ENCODE measurements at regions not wholly inside any gene's neighbourhood (a gene's known extent, or its start where the extent isn't known, plus 50 kb on each side); places are given as distances from the start of the nearest gene placed in this dataset.

GRCh38 chr13:106755542-106755941 is 187.6 kb upstream of the ARGLU1 start:
- H3K27ac Mint-ChIP-seq = no peak overlapping the region
- no peaks in the 10 kb centered on the region for H3K36me3 Mint-ChIP-seq
- no peak overlapping the region for H3K4me3 Mint-ChIP-seq
- no peak for DNase-seq (ENCODE audit: low spot score)
- ChIA-PET CTCF (interaction anchor here (1.5 kb wide), 1 partner anchor 32 kb away, joined by 4 read pairs; no protein-coding TSS in a partner anchor), POLR2A (no interaction called here)
- no peaks in the 10 kb centered on the region for H3K27me3 Mint-ChIP-seq (ENCODE audit: low read depth)
- H3K9me3 Mint-ChIP-seq = no peaks in the 10 kb centered on the region
- no peak for ATAC-seq
- TF ChIP-seq, protein P1, sequence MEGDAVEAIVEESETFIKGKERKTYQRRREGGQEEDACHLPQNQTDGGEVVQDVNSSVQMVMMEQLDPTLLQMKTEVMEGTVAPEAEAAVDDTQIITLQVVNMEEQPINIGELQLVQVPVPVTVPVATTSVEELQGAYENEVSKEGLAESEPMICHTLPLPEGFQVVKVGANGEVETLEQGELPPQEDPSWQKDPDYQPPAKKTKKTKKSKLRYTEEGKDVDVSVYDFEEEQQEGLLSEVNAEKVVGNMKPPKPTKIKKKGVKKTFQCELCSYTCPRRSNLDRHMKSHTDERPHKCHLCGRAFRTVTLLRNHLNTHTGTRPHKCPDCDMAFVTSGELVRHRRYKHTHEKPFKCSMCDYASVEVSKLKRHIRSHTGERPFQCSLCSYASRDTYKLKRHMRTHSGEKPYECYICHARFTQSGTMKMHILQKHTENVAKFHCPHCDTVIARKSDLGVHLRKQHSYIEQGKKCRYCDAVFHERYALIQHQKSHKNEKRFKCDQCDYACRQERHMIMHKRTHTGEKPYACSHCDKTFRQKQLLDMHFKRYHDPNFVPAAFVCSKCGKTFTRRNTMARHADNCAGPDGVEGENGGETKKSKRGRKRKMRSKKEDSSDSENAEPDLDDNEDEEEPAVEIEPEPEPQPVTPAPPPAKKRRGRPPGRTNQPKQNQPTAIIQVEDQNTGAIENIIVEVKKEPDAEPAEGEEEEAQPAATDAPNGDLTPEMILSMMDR (IDR thresholded peaks at IDR 0.05) = no peak
- TF ChIP-seq OVOL2 (CRISPR knock-in tag; IDR thresholded peaks at IDR 0.05; ENCODE audit: borderline replicate concordance) (no peak), JUN (CRISPR knock-in tag; IDR thresholded peaks at IDR 0.05) (no peak), ZNF416 (CRISPR knock-in tag; IDR thresholded peaks at IDR 0.05) (no peak), ZNF425 (CRISPR knock-in tag; conservative IDR thresholded peaks at IDR 0.05) (no peak), GABPB1 (CRISPR knock-in tag; IDR thresholded peaks at IDR 0.05) (no peak), ZNF121 (CRISPR knock-in tag; IDR thresholded peaks at IDR 0.05) (no peak), RORB (CRISPR knock-in tag; IDR thresholded peaks at IDR 0.05) (no peak), ZSCAN18 (CRISPR knock-in tag; IDR thresholded peaks at IDR 0.05) (no peak), ZMAT4 (CRISPR knock-in tag; IDR thresholded peaks at IDR 0.05) (no peak), NFATC4 (CRISPR knock-in tag; IDR thresholded peaks at IDR 0.05) (no peak), GRHL2 (CRISPR knock-in tag; IDR thresholded peaks at IDR 0.05; ENCODE audit: insufficient replicate concordance, severe bottlenecking) (no peak)
- TF ChIP-seq, protein P2, sequence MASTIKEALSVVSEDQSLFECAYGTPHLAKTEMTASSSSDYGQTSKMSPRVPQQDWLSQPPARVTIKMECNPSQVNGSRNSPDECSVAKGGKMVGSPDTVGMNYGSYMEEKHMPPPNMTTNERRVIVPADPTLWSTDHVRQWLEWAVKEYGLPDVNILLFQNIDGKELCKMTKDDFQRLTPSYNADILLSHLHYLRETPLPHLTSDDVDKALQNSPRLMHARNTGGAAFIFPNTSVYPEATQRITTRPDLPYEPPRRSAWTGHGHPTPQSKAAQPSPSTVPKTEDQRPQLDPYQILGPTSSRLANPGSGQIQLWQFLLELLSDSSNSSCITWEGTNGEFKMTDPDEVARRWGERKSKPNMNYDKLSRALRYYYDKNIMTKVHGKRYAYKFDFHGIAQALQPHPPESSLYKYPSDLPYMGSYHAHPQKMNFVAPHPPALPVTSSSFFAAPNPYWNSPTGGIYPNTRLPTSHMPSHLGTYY (CRISPR knock-in tag; IDR thresholded peaks at IDR 0.05) = no peak
- TF ChIP-seq, protein P3, sequence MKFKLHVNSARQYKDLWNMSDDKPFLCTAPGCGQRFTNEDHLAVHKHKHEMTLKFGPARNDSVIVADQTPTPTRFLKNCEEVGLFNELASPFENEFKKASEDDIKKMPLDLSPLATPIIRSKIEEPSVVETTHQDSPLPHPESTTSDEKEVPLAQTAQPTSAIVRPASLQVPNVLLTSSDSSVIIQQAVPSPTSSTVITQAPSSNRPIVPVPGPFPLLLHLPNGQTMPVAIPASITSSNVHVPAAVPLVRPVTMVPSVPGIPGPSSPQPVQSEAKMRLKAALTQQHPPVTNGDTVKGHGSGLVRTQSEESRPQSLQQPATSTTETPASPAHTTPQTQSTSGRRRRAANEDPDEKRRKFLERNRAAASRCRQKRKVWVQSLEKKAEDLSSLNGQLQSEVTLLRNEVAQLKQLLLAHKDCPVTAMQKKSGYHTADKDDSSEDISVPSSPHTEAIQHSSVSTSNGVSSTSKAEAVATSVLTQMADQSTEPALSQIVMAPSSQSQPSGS (CRISPR knock-in tag; IDR thresholded peaks at IDR 0.05; ENCODE audit: borderline replicate concordance, low read depth) = no peak
- TF ChIP-seq, protein P4, sequence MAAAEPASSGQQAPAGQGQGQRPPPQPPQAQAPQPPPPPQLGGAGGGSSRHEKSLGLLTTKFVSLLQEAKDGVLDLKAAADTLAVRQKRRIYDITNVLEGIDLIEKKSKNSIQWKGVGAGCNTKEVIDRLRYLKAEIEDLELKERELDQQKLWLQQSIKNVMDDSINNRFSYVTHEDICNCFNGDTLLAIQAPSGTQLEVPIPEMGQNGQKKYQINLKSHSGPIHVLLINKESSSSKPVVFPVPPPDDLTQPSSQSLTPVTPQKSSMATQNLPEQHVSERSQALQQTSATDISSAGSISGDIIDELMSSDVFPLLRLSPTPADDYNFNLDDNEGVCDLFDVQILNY (CRISPR knock-in tag; IDR thresholded peaks at IDR 0.05) = no peak
- TF ChIP-seq, protein P5, sequence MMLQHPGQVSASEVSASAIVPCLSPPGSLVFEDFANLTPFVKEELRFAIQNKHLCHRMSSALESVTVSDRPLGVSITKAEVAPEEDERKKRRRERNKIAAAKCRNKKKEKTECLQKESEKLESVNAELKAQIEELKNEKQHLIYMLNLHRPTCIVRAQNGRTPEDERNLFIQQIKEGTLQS (CRISPR knock-in tag; conservative IDR thresholded peaks at IDR 0.05) = no peak
- H3K4me1 Mint-ChIP-seq = peaks cover 30% of the 10 kb centered on the region

- no peak overlapping the region for H3K4me3 Mint-ChIP-seq
- peaks cover 30% of the 10 kb centered on the region for H3K4me1 Mint-ChIP-seq
- no peaks in the 10 kb centered on the region for H3K9me3 Mint-ChIP-seq
- ATAC-seq (no peak), DNase-seq (ENCODE audit: low spot score) (no peak)
- no peaks in the 10 kb centered on the region for H3K36me3 Mint-ChIP-seq
- no peaks in the 10 kb centered on the region for H3K27me3 Mint-ChIP-seq (ENCODE audit: low read depth)
- no peak overlapping the region for H3K27ac Mint-ChIP-seq
- ChIA-PET POLR2A (no interaction called here), CTCF (interaction anchor here (0.6 kb wide), 2 partner anchors 60 to 669 kb away, joined by 3 to 4 read pairs; no protein-coding TSS in a partner anchor)
- TF ChIP-seq, protein P1 (IDR thresholded peaks at IDR 0.05) = no peak
- TF ChIP-seq NFYB (CRISPR knock-in tag; conservative IDR thresholded peaks at IDR 0.05; ENCODE audit: low read depth) (no peak), PRRX2 (CRISPR knock-in tag; IDR thresholded peaks at IDR 0.05) (no peak), RELA (CRISPR knock-in tag; IDR thresholded peaks at IDR 0.05; ENCODE audit: borderline replicate concordance) (no peak), FOXK1 (CRISPR knock-in tag; IDR thresholded peaks at IDR 0.05) (no peak)
- TF ChIP-seq, protein P6, sequence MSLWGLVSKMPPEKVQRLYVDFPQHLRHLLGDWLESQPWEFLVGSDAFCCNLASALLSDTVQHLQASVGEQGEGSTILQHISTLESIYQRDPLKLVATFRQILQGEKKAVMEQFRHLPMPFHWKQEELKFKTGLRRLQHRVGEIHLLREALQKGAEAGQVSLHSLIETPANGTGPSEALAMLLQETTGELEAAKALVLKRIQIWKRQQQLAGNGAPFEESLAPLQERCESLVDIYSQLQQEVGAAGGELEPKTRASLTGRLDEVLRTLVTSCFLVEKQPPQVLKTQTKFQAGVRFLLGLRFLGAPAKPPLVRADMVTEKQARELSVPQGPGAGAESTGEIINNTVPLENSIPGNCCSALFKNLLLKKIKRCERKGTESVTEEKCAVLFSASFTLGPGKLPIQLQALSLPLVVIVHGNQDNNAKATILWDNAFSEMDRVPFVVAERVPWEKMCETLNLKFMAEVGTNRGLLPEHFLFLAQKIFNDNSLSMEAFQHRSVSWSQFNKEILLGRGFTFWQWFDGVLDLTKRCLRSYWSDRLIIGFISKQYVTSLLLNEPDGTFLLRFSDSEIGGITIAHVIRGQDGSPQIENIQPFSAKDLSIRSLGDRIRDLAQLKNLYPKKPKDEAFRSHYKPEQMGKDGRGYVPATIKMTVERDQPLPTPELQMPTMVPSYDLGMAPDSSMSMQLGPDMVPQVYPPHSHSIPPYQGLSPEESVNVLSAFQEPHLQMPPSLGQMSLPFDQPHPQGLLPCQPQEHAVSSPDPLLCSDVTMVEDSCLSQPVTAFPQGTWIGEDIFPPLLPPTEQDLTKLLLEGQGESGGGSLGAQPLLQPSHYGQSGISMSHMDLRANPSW (CRISPR knock-in tag; conservative IDR thresholded peaks at IDR 0.05; ENCODE audit: low read depth) = no peak
These were observed 185.3 kb upstream of the ARGLU1 start for GRCh38 chr13:106753251-106753650.
